Left lung (tissue), 4 donors: ENCODE measurements at regions not wholly inside any gene's neighbourhood (a gene's known extent, or its start where the extent isn't known, plus 50 kb on each side); places are given as distances from the start of the nearest gene placed in this dataset.
"Not testable (repeated sequence)": the region's sequence is repeated elsewhere in the genome, so short reads cannot be mapped to it uniquely, and the experiment has no call there.

Experiments used
- ATAC-seq: fragments of 200-7000 bp; cut with Tn5 transposase; one replicate; pipeline ENCODE4 v1.9.1; 2020; ENCODE audit warnings: moderate library complexity
- DNase-seq, 4 donors: peaks; one replicate each; pipeline ENCODE4 v3.0.0-alpha.2; 2013 to 2020
- H3K27ac ChIP-seq, 2 donors: fragments of 200-600 bp; sonication (generic) in 1 of 2; one replicate each; pipeline versions ENCODE4 v1.5.0 to v1.8.0; 2020 to 2021
- H3K27me3 ChIP-seq, 2 donors: fragments of 200-600 bp; sonication (generic) in 1 of 2; one replicate each; pipeline versions ENCODE4 v1.5.0 to v1.8.0; 2020 to 2021
- H3K36me3 ChIP-seq, 2 donors: fragments of 200-600 bp; sonication (generic) in 1 of 2; one replicate each; pipeline versions ENCODE4 v1.5.0 to v1.8.0; 2020 to 2021
- H3K4me1 ChIP-seq, 2 donors: fragments of 200-600 bp; one replicate each; pipeline ENCODE4 v1.8.0; 2021
- H3K4me3 ChIP-seq, 2 donors: fragments of 200-600 bp; sonication (generic) in 1 of 2; one replicate each; pipeline versions ENCODE4 v1.5.0 to v1.8.0; 2020 to 2021; ENCODE audit warnings: mild to moderate bottlenecking in 1 of 2
- H3K9me3 ChIP-seq, 2 donors: fragments of 200-600 bp; sonication (generic) in 1 of 2; one replicate each; pipeline versions ENCODE4 v1.5.0 to v1.8.0; 2020 to 2021
- intact Hi-C, 2 donors: fragments of 100-400 bp; cut with DNase I; formaldehyde crosslinking; loops; one replicate each; pipeline versions ENCODE4 v1.11.2 to v1.14.2; 2022
- TF ChIP-seq, protein P1 (sequence below), 2 donors: fragments of 200-600 bp; sonication (generic) in 1 of 2; IDR thresholded peaks; one replicate each; pipeline versions ENCODE4 v1.5.0 to v1.8.0; 2021; ENCODE audit warnings: antibody characterized with exemption in 2 of 2
- donor health status: DM: no; HTN: yes; CAD: no.
- donor health status: DM: no; HTN: no; CAD: no.

DNA sequence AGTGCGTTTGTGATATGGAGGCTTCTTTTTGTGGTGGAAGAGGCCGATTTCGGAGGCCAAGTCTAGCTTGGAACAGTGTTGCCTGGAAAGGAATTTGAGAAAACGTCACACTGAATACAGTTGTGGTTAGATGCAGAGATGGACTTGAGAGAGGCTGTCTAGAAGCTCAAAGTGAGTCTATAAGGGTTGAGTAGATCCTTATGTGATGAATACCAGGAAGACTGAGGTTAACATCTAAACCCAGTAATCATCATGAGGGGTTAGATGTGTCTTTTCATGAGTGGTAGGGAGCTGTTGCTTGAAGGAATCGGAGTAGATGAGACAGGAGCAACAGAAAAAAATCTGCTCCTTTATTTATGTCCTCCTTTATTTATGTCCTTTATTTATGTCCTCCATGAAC is 114.6 kb upstream of the IVNS1ABP start:
- Histone ChIP-seq H3K36me3 (no peaks in the 10 kb centered on the region), H3K27me3 (no peaks in the 10 kb centered on the region), H3K27ac (no peak overlapping the region), H3K4me3 (no peak overlapping the region), H3K4me1 (peaks cover 0 to 17% of the 10 kb centered on the region in 2 donors), H3K9me3 (no peaks in the 10 kb centered on the region)
- ATAC-seq (no peak), DNase-seq (no peak)
- intact Hi-C loops = no loop called here
- TF ChIP-seq, protein P1, sequence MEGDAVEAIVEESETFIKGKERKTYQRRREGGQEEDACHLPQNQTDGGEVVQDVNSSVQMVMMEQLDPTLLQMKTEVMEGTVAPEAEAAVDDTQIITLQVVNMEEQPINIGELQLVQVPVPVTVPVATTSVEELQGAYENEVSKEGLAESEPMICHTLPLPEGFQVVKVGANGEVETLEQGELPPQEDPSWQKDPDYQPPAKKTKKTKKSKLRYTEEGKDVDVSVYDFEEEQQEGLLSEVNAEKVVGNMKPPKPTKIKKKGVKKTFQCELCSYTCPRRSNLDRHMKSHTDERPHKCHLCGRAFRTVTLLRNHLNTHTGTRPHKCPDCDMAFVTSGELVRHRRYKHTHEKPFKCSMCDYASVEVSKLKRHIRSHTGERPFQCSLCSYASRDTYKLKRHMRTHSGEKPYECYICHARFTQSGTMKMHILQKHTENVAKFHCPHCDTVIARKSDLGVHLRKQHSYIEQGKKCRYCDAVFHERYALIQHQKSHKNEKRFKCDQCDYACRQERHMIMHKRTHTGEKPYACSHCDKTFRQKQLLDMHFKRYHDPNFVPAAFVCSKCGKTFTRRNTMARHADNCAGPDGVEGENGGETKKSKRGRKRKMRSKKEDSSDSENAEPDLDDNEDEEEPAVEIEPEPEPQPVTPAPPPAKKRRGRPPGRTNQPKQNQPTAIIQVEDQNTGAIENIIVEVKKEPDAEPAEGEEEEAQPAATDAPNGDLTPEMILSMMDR (IDR thresholded peaks at IDR 0.05) = no peak

DNA sequence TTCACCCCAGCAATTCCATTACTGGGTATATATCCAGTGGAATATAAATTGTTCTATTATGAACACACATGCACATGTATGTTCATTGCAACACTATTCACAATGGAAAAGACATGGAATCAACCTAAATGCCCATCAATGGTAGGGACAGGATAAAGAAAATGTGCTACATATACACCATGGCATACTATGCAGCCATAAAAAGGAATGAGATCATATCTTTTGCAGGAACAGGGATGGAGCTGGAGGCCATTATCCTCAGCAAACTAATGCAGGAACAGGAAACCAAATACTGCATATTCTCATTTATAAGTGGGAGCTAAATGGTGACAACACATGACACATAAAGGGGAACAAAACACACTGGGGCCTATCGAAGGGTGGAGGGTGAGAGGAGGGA is 112.6 kb upstream of the IVNS1ABP start:
- H3K27me3 ChIP-seq, H3K4me3 ChIP-seq, DNase-seq, ATAC-seq, H3K27ac ChIP-seq, intact Hi-C loops, H3K36me3 ChIP-seq, H3K9me3 ChIP-seq: not testable (repeated sequence)
- H3K4me1 ChIP-seq = peaks cover 0 to 17% of the 10 kb centered on the region in 2 donors

DNA sequence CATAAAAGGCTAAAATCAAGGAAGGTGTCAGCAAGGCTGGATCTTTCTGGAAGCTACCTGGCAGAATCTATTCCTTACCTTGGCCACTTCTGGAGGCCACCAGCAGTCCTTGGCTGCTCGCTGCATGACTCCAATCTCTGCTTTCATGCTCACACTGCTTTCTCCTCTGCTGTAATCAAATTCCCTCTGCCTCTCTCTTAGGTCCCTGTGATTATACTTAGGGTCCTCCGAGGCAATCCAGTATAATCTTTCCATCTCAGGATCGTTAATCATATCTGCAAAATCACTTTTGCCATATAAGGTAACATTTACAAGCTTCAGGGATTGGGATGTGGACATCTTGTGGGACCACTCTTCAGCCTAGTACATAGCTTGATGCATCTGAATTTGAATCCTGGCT is 110.7 kb upstream of the IVNS1ABP start:
- Histone ChIP-seq H3K27ac (peak overlapping the region in 1 of 2 donors; percentile 37), H3K36me3 (no peaks in the 10 kb centered on the region), H3K27me3 (no peaks in the 10 kb centered on the region), H3K4me3 (no peak overlapping the region), H3K4me1 (peaks cover 0 to 13% of the 10 kb centered on the region in 2 donors), H3K9me3 (no peaks in the 10 kb centered on the region)
- no peak for ATAC-seq
- DNase-seq = no peak
- TF ChIP-seq, protein P1 (IDR thresholded peaks at IDR 0.05) = no peak
- intact Hi-C loops = no loop called here

- intact Hi-C loops = no loop called here
- Histone ChIP-seq H3K4me3 (no peak overlapping the region), H3K4me1 (peaks cover 0 to 13% of the 10 kb centered on the region in 2 donors), H3K27me3 (no peaks in the 10 kb centered on the region), H3K27ac (peak overlapping the region in 1 of 2 donors; percentile 37), H3K36me3 (no peaks in the 10 kb centered on the region), H3K9me3 (no peaks in the 10 kb centered on the region)
- TF ChIP-seq, protein P1 (IDR thresholded peaks at IDR 0.05) = no peak
- ATAC-seq = no peak
- no peak for DNase-seq
Measured at GRCh38 chr1:185427264-185427663, 110.2 kb upstream of the IVNS1ABP start.

- Histone ChIP-seq H3K9me3 (no peaks in the 10 kb centered on the region), H3K36me3 (no peaks in the 10 kb centered on the region), H3K4me3 (no peak overlapping the region), H3K27ac (peak overlapping the region in 1 of 2 donors; percentile 37), H3K4me1 (peaks cover 0 to 13% of the 10 kb centered on the region in 2 donors), H3K27me3 (no peaks in the 10 kb centered on the region)
- peak; percentile 22 for ATAC-seq
- intact Hi-C loops = no loop called here
- TF ChIP-seq, protein P1 (IDR thresholded peaks at IDR 0.05) = no peak
- DNase-seq = no peak
Measured at GRCh38 chr1:185426848-185427247, 109.8 kb upstream of the IVNS1ABP start.

GRCh38 chr1:185425163-185425562 is 108.1 kb upstream of the IVNS1ABP start:
- Histone ChIP-seq H3K4me3 (no peak overlapping the region), H3K36me3 (no peaks in the 10 kb centered on the region), H3K27me3 (no peaks in the 10 kb centered on the region), H3K4me1 (peaks cover 0 to 17% of the 10 kb centered on the region in 2 donors), H3K9me3 (no peaks in the 10 kb centered on the region), H3K27ac (no peak overlapping the region)
- DNase-seq = no peak
- no peak for ATAC-seq
- intact Hi-C loops = no loop called here
- TF ChIP-seq, protein P1 (IDR thresholded peaks at IDR 0.05) = no peak
